ENCODE measurements at regions not wholly inside any gene's neighbourhood (a gene's known extent, or its start where the extent isn't known, plus 50 kb on each side); places are given as distances from the start of the nearest gene placed in this dataset.

DNA sequence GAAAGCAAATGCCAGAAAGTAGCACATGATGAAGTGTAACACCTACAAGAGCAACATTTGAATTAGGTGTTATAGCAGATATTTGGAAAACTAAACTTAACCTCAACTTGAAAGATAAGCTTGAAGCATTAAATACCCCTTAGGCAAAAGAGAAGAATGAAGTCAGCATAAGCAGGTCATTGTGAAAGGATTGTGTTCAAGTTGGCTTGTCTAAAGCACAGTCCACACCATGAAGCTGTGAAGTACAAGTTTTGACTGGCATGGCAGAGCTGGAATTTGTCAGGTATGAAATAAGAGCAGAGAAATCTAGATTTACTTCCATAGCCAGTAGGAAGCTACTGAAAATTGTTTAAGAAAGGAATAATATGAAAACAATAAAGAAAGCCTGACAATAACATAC lies 480.3 kb upstream of the POT1 start:
- TF ChIP-seq POLR2A (IDR thresholded peaks at IDR 0.05): no peak
- TF ChIP-seq, protein P1, sequence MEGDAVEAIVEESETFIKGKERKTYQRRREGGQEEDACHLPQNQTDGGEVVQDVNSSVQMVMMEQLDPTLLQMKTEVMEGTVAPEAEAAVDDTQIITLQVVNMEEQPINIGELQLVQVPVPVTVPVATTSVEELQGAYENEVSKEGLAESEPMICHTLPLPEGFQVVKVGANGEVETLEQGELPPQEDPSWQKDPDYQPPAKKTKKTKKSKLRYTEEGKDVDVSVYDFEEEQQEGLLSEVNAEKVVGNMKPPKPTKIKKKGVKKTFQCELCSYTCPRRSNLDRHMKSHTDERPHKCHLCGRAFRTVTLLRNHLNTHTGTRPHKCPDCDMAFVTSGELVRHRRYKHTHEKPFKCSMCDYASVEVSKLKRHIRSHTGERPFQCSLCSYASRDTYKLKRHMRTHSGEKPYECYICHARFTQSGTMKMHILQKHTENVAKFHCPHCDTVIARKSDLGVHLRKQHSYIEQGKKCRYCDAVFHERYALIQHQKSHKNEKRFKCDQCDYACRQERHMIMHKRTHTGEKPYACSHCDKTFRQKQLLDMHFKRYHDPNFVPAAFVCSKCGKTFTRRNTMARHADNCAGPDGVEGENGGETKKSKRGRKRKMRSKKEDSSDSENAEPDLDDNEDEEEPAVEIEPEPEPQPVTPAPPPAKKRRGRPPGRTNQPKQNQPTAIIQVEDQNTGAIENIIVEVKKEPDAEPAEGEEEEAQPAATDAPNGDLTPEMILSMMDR (IDR thresholded peaks at IDR 0.05): no peak

All from prostate gland (tissue), 2 donors.